HCT116 (cell line): ENCODE measurements at regions not wholly inside any gene's neighbourhood (a gene's known extent, or its start where the extent isn't known, plus 50 kb on each side); places are given as distances from the start of the nearest gene placed in this dataset.

Source experiments
- ATAC-seq: fragments of 200-7000 bp; cut with Tn5 transposase; 2 replicates; pipeline ENCODE4 v1.9.1; 2020; ENCODE audit warnings: mild to moderate bottlenecking, moderate library complexity
- BruUV-seq: library from RNA; stranded (reverse); fragments of 400-500 nt; replicated peaks from 2 replicates; lab custom pipeline; 2021; lab: Mats Ljungman, UMichigan
- CTCF ChIA-PET: fragments of 300-600 bp; sonication (Branson Sonifier 250); formaldehyde crosslinking; loops from one replicate; lab custom pipeline; 2021; ENCODE audit warnings: antibody characterized with exemption; lab: Charles Lee
- POLR2A ChIA-PET: fragments of 300-600, 350-600 bp; sonication (Branson Sonifier 250); formaldehyde crosslinking; loops from one replicate; lab custom pipeline; 2021; ENCODE audit warnings: antibody characterized with exemption; lab: Charles Lee
- RAD21 ChIA-PET, 2 experiments: fragments of 300-600 bp; sonication (Branson Sonifier 250); formaldehyde crosslinking; loops; one replicate each; lab custom pipeline; 2023; ENCODE audit warnings: low total read pairs in 2 of 2; ENCODE audit not compliant: uncharacterized antibody in 2 of 2, unreplicated experiment in 2 of 2, low non-redundant PET in 1 of 2; lab: Charles Lee
- DNase-seq: peaks from one replicate; pipeline ENCODE4 v3.0.0-alpha.2; 2010; ENCODE audit warnings: low read depth, low spot score
- H2AFZ ChIP-seq: fragments of 200-600 bp; shearing (Covaris generic), sonication (generic); 2 replicates; pipeline ENCODE4 v1.6.1; 2017; ENCODE audit warnings: low read depth, mixed run types, mixed read lengths, antibody characterized with exemption, low read length; ENCODE audit not compliant: poor library complexity, severe bottlenecking
- H3K27ac ChIP-seq: 2 replicates; pipeline ENCODE4 v1.5.1; 2012; ENCODE audit warnings: low read depth, low read length
- H3K27me3 ChIP-seq: fragments of 200-600 bp; sonication (generic); 2 replicates; pipeline ENCODE4 v1.6.1; 2016; ENCODE audit warnings: mixed run types, low read length, mixed read lengths; ENCODE audit not compliant: insufficient read depth
- H3K36me3 ChIP-seq, 2 experiments: fragments of 200-500 bp in 1 of 2; fragments of 200-600 bp in 1 of 2; sonication (Bioruptor generic) in 1 of 2; sonication (generic) in 1 of 2; 2 replicates each; pipeline versions ENCODE4 v1.5.1 to v1.6.1; 2014 to 2016; ENCODE audit warnings: low read length in 2 of 2, inconsistent platforms in 1 of 2, mixed read lengths in 1 of 2, mixed run types in 1 of 2; ENCODE audit not compliant: insufficient read depth in 2 of 2, control insufficient read depth in 1 of 2
- H3K4me1 ChIP-seq, 2 experiments: fragments of 200-600 bp in 1 of 2; sonication (generic) in 1 of 2; 2 replicates each; pipeline versions ENCODE4 v1.5.1 to v1.6.1; 2012 to 2017; ENCODE audit warnings: low read length in 2 of 2, inconsistent platforms in 1 of 2, mild to moderate bottlenecking in 1 of 2, mixed read lengths in 1 of 2, mixed run types in 1 of 2, moderate library complexity in 1 of 2; ENCODE audit not compliant: insufficient read depth in 2 of 2, control insufficient read depth in 1 of 2
- H3K4me2 ChIP-seq: fragments of 200-600 bp; sonication (generic); 2 replicates; pipeline ENCODE4 v1.6.1; 2017; ENCODE audit warnings: mixed run types, low read length, mixed read lengths
- H3K4me3 ChIP-seq, 2 experiments: fragments of 200-600 bp in 1 of 2; sonication (generic) in 1 of 2; replicated peaks in 1 of 2; 2 replicates each; pipeline ENCODE4 v1.5.1; 2011 to 2016; ENCODE audit warnings: low read length in 2 of 2, control low read depth in 1 of 2, low read depth in 1 of 2, mild to moderate bottlenecking in 1 of 2, mixed read lengths in 1 of 2, mixed run types in 1 of 2
- H3K79me2 ChIP-seq: fragments of 200-600 bp; sonication (generic); 2 replicates; pipeline ENCODE4 v1.6.1; 2017; ENCODE audit warnings: mild to moderate bottlenecking, mixed run types, low read length, moderate library complexity, mixed read lengths; ENCODE audit not compliant: insufficient read depth
- H3K9ac ChIP-seq: fragments of 200-600 bp; sonication (generic); 2 replicates; pipeline ENCODE4 v1.6.1; 2016; ENCODE audit warnings: low read length, mixed read lengths
- H3K9me2 ChIP-seq: fragments of 200-600 bp; sonication (generic), shearing (Covaris generic); 2 replicates; pipeline ENCODE4 v1.6.1; 2017; ENCODE audit warnings: mixed run types, mild to moderate bottlenecking, moderate library complexity; ENCODE audit not compliant: insufficient read depth
- H3K9me3 ChIP-seq, 2 experiments: fragments of 200-500 bp in 1 of 2; fragments of 200-600 bp in 1 of 2; sonication (Bioruptor generic) in 1 of 2; sonication (generic) in 1 of 2; 2 replicates each; pipeline ENCODE4 v1.6.1; 2014 to 2017; ENCODE audit warnings: low read length in 2 of 2, mixed read lengths in 2 of 2, inconsistent platforms in 1 of 2, low read depth in 1 of 2, mild to moderate bottlenecking in 1 of 2, mixed run types in 1 of 2, moderate library complexity in 1 of 2; ENCODE audit not compliant: control insufficient read depth in 1 of 2, insufficient read depth in 1 of 2
- H4K20me1 ChIP-seq: fragments of 200-600 bp; sonication (generic), shearing (Covaris generic); 2 replicates; pipeline ENCODE4 v1.6.1; 2017; ENCODE audit warnings: mixed run types, mild to moderate bottlenecking, moderate library complexity; ENCODE audit not compliant: insufficient read depth
- ATF3 ChIP-seq: IDR thresholded peaks from 2 replicates; pipeline ENCODE4 v1.6.1; 2012
- CEBPB ChIP-seq: IDR thresholded peaks from 2 replicates; pipeline ENCODE4 v1.6.1; 2012; ENCODE audit warnings: low read depth
- CTCF ChIP-seq, 3 experiments: fragments of 200-600 bp in 1 of 3; sonication (generic) in 1 of 3; IDR thresholded peaks in 2 of 3; conservative IDR thresholded peaks in 1 of 3; 2 replicates each; pipeline ENCODE4 v1.5.1; 2012 to 2017; ENCODE audit warnings: low read depth in 2 of 3, low read length in 2 of 3, antibody characterized with exemption in 1 of 3, borderline replicate concordance in 1 of 3, control low read depth in 1 of 3, mild to moderate bottlenecking in 1 of 3, mixed read lengths in 1 of 3, mixed run types in 1 of 3, moderate library complexity in 1 of 3; ENCODE audit not compliant: insufficient read depth in 1 of 3
- EGR1 ChIP-seq: IDR thresholded peaks from 2 replicates; pipeline ENCODE4 v1.6.1; 2012; ENCODE audit warnings: low read depth
- EZH2phosphoT487 ChIP-seq: fragments of 200-600 bp; IDR thresholded peaks from 2 replicates; pipeline ENCODE4 v1.6.1; 2018; ENCODE audit warnings: antibody characterized with exemption, borderline replicate concordance
- JUND ChIP-seq: IDR thresholded peaks from 2 replicates; pipeline ENCODE4 v1.6.1; 2012
- POLR2A ChIP-seq: IDR thresholded peaks from 2 replicates; pipeline ENCODE4 v1.7.0; 2011; ENCODE audit warnings: borderline replicate concordance; ENCODE audit not compliant: insufficient read depth, insufficient read length; ENCODE audit errors: extremely low read depth
- RAD21 ChIP-seq: IDR thresholded peaks from 2 replicates; pipeline ENCODE4 v1.6.1; 2012; ENCODE audit warnings: low read depth, mild to moderate bottlenecking
- REST ChIP-seq: IDR thresholded peaks from 2 replicates; pipeline ENCODE4 v1.6.1; 2012; ENCODE audit warnings: low read depth
- SIN3A ChIP-seq: IDR thresholded peaks from 2 replicates; pipeline ENCODE4 v1.6.1; 2012; ENCODE audit warnings: low read depth
- SP1 ChIP-seq: IDR thresholded peaks from 2 replicates; pipeline ENCODE4 v1.6.1; 2012; ENCODE audit warnings: low read depth
- SRF ChIP-seq: IDR thresholded peaks from 2 replicates; pipeline ENCODE4 v1.6.1; 2012; ENCODE audit warnings: low read depth
- TCF7L2 ChIP-seq: IDR thresholded peaks from 2 replicates; pipeline ENCODE4 v1.7.0; 2011; ENCODE audit warnings: borderline replicate concordance, inconsistent platforms; ENCODE audit not compliant: insufficient read depth, insufficient read length; ENCODE audit errors: extremely low read depth
- ZNF274 ChIP-seq: fragments of 200-500 bp; sonication (Bioruptor generic); IDR thresholded peaks from 2 replicates; pipeline ENCODE4 v1.6.1; 2014; ENCODE audit warnings: mild to moderate bottlenecking, low read depth, low read length, inconsistent platforms
- intact Hi-C: fragments of 100-400 bp; cut with micrococcal nuclease; formaldehyde crosslinking; loops from 2 replicates; pipeline ENCODE4 v1.10.0; 2022

GRCh38 chr17:69918164-69918563 is 156.9 kb upstream of the KCNJ16 start:
- Histone ChIP-seq H3K4me3 (no peak overlapping the region), H3K9me3 (peaks cover 5 to 28% of the 10 kb centered on the region in 2 experiments; a peak in 2 of 4 replicates), H4K20me1 (no peaks in the 10 kb centered on the region), H3K9ac (no peak overlapping the region), H3K9me2 (no peaks in the 10 kb centered on the region), H3K27ac (no peak overlapping the region), H2AFZ (no peak overlapping the region), H3K36me3 (no peaks in the 10 kb centered on the region), H3K4me2 (no peak overlapping the region), H3K4me1 (no peaks in the 10 kb centered on the region), H3K79me2 (no peaks in the 10 kb centered on the region), H3K27me3 (no peaks in the 10 kb centered on the region)
- intact Hi-C loops, result no loop called here
- no TSS peak for BruUV-seq
- DNase-seq (no peak), ATAC-seq (no peak)
- TF ChIP-seq CTCF (IDR thresholded peaks at IDR 0.05 in 2 of 3, conservative IDR thresholded peaks at IDR 0.05 in 1 of 3; ENCODE audit: borderline replicate concordance in 1 of 3, insufficient read depth in 1 of 3, low read depth in 2 of 3, low read length in 2 of 3) (no peak), ATF3 (no peak), SRF (no peak), EZH2phosphoT487 (no peak), RAD21 (no peak), CEBPB (no peak), ZNF274 (no peak), SP1 (no peak), REST (no peak), EGR1 (no peak), POLR2A (no peak), TCF7L2 (no peak), JUND (no peak), SIN3A (no peak)
- POLR2A ChIA-PET, result no interaction called here
- CTCF ChIA-PET, result no interaction called here
- RAD21 ChIA-PET, result no interaction called here
